ENCODE measurements at regions not wholly inside any gene's neighbourhood (a gene's known extent, or its start where the extent isn't known, plus 50 kb on each side); places are given as distances from the start of the nearest gene placed in this dataset.
A peak's percentile ranks its signal among the peaks of the same experiment; 100 is the strongest.
"Not testable (repeated sequence)": the region's sequence is repeated elsewhere in the genome, so short reads cannot be mapped to it uniquely, and the experiment has no call there.

DNA sequence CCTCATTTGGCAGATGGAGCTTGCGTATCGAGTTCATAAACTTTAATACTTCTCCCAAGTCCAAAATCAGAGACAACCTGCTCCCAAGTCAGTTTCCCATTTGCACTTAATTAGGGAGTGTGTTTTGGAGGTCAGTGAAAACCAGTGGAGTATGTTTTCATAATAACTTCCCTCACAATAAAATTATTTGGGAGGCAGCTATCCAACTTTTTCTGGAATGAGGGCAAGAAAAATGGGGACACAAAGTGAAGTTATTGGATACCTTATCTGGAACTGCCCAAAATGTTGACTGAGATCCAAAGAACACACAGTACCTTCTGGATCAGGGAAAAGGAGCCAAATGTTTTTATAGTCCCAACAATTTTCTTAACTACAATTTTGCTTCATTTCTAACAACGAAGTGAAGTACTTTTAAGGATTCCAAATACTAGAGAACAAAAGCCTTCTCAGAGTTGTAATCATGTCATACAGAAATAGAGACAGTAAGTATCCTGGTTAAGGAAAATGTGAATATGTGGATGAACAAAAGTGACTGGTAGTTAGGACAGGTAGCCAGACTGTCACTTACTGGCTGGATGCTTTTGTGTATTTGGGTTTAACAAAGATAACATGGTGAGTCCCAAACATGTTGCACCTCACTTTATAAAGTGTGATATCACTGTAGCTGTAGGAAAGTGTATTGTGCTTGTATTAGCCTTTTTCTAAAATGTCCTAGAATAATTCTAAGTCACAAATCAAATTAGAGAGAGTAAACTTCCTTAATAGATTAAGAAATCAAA, 325.0 kb downstream of the HLX start:
- no peak for DNase-seq

DNA sequence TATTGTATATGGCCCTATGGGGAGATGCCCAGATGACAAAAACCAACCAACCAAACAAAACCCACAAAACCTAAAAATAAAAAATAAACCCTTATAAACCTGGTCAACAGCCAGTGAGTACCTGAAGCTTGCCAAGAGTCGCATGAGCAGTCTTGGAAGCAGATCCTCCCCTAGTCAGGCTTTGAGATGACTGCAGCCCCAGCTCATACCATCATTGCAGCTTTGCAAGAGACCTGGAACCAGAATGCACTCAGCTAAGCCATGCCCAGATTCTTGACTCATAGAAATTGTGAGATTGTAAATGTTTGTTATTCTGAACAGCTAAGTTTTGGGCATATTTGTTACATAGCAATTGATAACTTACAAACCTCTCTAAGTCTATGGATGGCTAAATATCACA, 326.8 kb downstream of the HLX start:
- no peak for DNase-seq

DNA sequence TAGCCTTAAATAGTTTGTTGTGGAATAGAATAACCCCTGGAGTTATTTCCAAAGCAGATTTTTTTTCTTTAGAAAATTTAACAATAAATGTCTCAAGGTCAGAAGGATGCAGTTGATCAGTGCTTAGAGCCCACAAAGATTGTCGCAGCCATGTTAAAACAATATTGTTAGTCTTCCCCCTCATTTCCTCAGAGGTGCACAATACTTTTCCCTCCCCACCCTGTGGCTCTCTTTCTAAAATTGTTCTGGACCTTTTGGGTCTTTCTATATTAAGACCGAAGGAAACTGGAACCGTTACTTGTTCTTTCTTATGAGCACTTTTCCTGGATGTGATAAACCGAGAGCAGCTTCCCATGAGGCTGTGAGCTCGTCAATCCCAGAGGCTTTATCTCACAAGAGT, 333.7 kb downstream of the HLX start:
- DNase-seq, result no peak

DNA sequence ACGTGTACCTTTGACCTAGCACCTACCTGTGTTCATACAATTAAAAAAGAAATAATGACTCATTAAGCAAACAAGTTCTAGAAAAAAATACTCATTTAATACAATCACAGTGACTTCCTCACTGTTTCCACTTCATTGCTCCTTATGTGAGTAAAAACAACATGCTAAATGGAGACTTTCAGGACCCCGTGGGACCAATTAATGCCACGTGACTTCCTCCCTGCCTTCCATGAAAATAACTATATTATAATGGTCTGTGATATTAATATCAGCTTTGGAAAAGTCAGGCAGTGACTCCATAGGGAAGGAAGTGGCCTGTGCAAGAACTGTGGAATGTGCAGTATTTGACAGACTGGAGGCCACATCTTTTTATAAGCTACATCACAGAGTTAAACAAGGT, 337.8 kb downstream of the HLX start:
- peak; percentile 79 for DNase-seq

DNA sequence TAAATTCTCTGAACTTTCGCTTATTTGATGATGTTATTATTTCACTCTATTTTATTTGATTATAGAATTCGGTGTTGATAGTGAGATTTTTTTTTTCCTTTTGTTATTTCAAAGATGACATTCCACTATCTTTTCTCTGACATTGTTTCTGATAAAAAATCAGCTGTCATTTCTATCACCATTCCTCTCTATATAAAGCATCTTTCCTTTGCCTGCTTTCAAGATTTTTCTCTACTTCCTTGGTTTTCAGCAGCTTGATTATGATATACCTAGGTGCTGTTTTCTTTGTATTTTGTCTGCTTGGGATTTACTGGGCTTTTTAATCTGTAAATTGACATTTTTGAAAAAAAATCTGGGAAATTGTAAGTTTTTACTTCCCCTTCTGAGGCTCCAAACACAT, 344.0 kb downstream of the HLX start:
- peak; percentile 11 for DNase-seq

DNA sequence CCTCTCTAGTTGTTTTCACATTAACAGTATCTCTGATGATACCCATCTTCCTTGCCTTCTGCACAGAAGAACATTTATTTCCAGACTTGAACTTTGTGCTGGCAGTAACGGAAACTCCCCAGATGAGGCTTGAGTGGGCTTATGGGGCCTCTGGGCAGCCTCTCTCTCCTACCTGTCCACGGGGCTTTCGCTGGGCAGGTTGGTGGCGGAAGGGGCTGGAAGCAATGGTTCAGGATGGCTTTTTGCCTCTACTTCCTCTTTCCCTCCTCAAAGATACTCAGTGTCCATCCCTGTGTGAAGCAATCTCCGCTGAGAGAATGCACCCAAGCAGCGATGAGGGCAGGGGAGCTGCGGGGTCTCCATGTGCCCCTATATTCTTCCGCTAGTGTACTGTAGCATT, 348.2 kb downstream of the HLX start:
- DNase-seq, result no peak

DNA sequence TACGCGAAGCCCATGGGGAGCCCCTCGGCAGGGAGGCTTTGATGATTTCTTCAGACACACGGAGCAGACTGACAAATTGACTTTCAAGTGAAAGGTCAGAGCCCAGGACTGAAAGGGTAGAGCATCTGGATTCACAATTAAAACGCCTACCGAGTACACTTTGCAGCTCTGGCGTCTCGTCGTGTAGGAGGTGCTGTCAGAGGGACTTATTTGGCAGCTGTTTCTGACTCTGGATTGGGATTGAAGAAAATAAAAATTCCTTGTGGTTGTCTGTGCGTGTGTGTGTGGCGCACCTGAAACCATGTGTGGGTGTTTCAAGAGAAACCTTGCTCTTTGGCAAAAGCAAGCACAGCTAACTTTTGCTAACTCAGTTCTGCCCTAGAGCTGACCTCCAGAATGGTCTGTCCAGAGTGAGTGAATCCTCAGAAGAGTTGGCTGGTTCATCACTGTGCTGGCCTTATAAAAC, 348.7 kb downstream of the HLX start:
- no peak for DNase-seq

DNA sequence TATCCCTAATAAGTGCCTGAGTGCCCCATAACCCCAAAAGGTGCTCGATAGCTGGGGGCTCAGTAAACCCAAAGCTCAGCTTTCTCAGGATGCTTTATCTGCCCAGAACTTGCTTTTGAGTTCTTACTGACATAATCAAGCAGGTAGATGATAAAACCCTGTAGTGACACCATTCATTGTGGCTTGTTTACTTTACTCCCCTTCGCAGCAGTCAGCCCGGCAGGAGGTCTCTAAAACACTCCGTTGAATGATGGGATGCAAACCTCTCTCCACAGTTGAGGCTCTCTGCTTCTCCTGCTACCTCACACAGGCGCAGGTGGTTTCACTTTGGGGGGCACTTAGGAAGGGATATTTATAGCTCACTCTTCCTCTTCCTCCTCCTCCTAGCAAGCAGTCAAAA, 349.4 kb downstream of the HLX start:
- no peak for DNase-seq

DNA sequence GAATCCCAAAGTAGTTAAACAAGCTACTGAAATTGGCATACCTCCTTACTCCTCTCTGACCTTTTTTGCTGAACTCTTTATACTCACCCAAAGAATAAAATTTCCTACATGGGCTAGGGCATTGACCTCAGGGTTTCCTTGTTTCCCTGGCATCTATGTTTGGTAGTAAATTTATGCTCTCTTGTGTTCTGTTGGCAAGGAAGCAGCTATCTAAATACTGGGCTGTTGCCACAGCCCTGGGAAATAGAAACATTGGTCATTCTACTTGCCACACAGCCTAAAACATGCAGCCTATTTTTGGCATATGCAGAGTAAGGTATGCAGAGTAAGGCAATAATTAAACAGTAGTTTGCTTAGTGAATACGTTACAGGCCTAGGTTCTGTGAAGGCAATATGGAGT, 351.4 kb downstream of the HLX start:
- DNase-seq, result peak; percentile 44

DNA sequence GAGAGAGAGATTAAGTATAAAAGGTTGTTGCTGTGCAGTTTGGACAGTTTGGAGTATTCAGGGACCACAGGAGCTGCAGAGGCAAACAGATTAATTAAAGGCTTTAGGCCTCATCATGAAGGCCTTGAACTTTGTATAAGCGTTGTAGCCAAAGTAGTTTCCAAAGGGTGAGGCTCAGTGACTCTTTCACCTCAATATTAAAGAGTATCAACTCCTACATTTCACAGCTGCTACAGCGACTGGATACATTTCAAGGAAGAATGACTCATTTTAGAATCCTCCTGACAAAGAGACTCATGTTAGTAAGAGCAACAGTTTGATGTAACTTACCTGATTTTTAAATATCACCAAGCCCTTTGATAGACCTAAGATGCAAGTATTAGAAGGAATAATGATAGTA, 355.5 kb downstream of the HLX start:
- DNase-seq, result peak; percentile 13

DNA sequence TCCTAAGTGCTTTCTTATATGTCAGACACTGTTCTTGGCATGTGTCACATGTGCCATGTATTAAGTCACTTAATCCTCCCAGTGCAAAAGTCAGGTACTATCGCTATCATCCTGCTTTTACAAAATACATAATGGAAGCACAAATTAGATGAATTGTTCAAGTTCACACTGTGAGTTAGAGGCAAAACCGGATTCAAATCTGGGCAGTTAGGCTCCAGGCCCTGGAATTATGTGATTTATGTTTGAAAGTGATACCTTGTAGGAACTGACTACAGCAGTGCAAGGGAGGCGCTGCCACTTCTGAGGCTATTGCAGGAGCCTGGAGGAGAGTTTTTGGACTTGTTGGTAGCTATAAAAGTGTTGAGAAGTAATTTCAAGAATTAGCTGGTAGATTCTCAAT, 358.3 kb downstream of the HLX start:
- no peak for DNase-seq

DNA sequence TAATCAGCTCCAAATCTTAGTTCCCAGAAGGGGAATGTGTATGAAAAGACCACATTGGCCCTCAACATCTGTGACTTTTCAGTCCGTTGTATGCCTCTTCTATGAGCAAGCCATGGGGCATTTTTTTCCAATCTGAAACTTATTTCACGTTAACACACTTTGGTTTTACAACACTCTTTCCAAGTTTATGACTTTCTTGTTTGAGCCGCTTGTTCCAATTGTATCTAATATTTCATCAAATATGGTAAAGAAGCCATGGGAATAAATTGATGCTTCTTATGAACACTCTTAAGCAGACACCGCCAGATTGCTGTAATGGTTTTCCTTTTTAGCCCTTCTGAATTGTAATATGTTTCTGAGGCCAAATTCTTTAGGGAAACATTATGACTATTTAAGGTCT, 359.9 kb downstream of the HLX start:
- no peak for DNase-seq

DNA sequence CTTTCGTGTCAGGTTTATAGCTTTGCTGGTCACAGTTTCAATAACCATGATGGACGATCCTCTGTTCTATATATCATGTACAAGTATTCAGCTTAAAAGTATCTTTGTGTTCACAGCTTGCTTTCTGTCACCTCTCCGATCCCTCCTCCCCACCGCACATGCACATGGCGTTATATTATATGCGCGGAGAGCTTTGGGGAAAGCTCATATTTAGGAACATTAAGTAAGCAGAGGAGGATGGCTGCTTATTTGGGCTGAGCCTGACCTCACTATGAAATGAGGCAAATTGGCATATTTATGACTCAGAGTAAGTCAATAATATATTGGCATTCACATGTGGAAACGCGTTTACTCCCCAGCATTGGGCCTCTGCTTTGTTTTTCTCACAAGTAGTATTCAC, 360.5 kb downstream of the HLX start:
- DNase-seq, result peak; percentile 28

DNA sequence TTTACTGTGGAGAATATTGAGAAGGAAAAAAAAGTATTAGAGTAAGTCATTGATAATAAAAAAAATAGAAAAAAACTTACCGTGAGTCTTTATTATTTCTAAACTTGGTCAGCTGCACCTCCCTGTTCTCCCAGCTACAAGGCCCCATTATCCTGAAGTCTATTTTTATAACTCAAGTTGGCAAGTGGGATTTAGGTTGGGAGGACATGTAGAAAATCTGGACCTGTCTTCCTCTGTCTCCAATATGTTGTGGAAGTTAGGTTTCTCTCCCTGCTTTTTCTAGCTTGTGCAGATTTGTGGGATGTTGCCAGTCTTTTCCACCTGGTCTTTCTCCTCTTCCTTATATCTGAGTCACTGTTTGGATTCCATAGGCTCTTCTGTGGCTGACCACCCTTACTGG, 361.4 kb downstream of the HLX start:
- DNase-seq, result no peak

DNA sequence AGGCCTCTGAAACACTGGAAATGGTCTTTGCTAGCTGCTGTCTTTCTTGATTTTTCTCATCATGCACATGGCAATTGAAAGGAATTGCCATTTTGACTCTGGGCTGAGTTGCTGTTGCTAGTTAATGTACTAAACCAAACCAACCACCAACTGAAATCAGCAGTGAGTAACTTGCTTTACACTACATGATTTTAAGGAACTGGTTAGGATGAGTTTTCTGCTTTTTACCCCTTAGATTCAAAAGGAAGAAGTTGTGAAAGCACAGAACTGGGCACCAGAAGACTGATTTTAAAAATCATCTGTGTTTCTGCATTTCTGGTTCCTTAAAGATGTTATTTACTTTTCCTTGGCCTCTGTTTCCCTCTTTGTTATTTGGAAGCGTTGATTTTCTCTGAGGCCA, 361.9 kb downstream of the HLX start:
- no peak for DNase-seq

DNA sequence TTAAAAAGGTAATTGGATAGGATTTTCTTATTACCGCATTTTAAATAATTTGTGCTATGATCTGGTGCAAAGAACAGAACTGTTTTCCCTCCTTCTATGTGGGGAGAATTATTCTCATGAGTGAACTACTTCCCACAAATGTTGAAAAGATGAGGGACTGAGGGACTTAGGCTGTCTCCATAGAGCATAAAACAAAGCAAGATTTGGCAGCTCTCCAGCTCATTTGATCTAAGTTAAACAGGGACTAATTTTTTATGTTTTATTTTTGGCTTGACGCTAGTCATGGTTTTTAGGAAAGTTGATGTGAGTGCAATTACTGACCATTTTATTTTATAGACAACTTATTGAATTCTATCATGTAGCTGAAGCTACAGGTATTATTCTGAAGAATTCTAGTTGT, 362.3 kb downstream of the HLX start:
- DNase-seq, result no peak

DNA sequence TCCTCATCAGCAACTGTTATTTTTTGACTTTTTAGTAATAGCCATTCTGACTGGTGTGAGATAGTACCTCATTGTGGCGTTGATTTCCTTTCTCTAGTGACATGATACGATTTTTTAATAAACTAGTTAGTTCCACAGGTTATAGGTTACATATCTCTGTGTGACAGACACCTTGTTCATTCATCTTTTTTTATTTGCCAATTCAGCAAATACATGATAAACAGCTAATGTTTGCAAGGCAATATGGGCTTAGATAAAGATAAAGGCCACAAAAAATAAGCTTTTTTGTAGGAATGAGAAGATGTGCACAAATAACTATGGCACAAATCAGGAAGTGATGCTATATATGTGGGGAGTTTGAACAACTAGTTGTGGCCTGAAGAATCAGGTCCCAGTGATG, 366.8 kb downstream of the HLX start:
- no peak for DNase-seq

DNA sequence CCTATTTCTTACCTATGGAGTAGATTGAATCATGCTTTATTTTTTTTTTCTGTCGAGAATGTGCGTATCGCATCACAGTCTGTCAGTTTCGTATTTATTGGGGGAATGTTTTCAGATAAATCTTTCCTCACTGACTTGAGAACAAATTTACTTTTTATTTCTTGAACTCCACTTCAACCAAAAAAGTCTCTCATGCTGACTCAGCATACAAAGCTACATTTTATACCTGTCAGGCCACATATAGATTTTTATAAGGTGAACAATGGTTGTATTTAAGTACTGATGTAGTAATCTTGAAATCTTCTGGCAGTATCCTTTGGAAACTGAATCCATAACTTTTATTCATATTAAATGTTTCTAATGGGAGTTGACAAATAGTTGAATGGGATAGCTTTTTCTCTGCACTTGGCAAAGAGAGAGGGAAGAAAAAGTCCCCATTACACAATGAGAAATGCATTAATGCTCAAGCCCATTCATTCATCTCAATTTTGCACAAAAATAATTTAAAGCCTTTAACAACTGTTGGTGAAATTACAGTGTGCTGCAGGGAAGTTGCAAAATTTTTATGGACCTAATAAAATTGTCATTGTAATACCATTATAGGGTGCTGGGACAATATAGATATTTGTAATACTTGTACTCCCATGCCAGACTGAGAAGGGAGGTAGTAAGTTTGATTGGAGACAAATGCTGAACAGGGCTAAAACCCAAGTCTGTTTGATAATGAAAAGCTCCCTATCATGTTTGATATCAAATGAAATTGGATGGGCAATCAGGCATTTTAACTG, 367.6 kb downstream of the HLX start:
- no peak for DNase-seq

DNA sequence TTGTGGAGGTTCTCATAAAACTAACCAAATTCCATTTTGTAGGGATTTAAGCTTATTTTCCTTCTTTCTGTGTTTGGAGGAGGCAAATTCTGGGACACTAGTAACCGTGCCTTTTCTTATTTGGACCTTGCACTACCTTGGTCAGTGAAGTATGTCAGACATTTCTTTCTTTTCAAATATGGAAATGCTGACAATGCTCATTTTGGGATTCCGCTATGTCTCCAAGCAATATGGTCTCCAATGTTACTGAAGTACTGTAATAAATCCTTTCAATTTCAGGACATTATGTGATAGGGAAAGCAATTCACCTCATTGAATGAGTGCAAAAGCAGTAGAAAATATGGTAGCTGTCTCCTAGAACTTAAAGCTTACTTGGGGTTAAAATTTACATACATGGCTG, 372.3 kb downstream of the HLX start:
- no peak for DNase-seq

DNA sequence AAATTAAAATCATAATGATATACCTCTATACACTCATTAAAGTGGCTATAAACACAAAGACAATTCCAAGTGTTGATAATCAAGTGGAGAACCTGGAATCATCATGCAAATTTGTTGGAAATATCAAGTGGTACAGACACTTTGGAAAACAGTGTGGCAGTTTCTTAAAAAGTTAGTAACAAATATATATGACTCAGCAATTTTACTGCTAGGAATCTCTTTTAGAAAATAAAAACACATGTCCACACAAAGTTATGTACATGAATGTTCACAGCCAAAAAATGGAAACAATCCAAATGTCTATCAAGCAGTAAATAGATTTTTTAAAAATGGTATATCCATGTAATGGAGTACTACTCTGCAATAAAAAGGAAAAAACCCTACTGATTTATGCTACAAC, 375.6 kb downstream of the HLX start:
- no peak for DNase-seq

DNA sequence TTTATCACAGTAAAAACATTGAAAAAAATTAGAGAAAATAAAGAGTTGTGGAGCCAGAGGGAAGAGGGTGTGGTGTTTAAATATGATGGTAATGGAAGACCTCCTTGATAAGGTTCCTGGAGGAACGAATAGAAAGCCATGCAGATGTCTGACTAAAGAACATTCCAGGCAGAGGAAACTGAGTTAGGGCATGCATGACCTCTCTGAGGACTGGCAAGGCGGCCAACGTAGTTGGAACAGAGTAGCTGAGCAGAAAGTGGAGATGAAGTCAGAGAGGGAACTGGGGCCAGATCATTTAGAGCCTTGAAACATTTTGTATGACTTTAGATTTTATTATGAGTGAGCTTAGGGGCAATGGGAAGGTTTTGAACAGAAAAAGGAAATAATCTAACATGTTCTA, 377.5 kb downstream of the HLX start:
- DNase-seq, result no peak

DNA sequence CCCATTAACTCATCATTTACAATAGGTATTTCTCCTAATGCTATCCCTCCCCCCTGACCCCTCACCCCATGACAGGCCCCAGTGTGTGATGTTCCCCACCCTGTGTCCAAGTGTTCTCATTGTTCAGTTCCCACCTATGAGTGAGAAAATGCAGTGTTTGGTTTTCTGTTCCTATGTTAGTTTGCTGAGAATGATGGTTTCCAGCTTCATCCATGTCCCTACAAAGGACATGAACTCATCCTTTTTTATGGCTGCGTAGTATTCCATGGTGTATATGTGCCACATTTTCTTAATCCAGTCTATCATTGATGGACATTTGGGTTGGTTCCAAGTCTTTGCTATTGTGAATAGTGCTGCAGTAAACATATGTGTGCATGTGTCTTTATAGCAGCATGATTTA, 378.3 kb downstream of the HLX start:
- not testable (repeated sequence) for DNase-seq

DNA sequence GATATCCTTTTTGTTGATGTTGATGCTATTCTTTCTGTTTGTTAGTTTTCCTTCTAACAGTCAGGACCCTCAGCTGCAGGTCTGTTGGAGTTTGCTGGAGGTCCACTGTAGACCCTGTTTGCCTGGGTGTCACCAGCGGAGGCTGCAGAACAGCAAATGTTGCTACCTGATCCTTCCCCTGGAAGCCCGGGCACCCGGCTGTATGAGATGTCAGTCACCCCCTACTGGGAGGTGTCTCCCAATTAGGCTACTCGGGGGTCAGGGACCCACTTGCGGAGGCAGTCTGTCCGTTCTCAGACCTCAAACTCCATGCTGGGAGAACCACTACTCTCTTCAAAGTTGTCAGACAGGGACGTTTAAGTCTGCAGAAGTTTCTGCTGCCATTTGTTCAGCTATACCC, 383.4 kb downstream of the HLX start:
- DNase-seq, result not testable (repeated sequence)
